ENCODE measurements at regions not wholly inside any gene's neighbourhood (a gene's known extent, or its start where the extent isn't known, plus 50 kb on each side); places are given as distances from the start of the nearest gene placed in this dataset.

- TF ChIP-seq CTCF (IDR thresholded peaks at IDR 0.05) (no peak), POLR2A (IDR thresholded peaks at IDR 0.05) (no peak)
- intact Hi-C loops (cut with DNase I; ENCODE audit: low total_unique reads), result no loop called here
- no peak overlapping the region for H3K27ac ChIP-seq
- no peaks in the 10 kb centered on the region for H3K4me1 ChIP-seq
- no peaks in the 10 kb centered on the region for H3K9me3 ChIP-seq
- H3K27me3 ChIP-seq, result no peaks in the 10 kb centered on the region
- H3K36me3 ChIP-seq, result no peaks in the 10 kb centered on the region
- no peak for DNase-seq
- no peak overlapping the region for H3K4me3 ChIP-seq
Measured at GRCh38 chr12:25382311-25383106, 131.8 kb upstream of the KRAS start.

GRCh38 chr12:25377469-25378177 is 126.9 kb upstream of the KRAS start:
- Histone ChIP-seq H3K27me3 (no peaks in the 10 kb centered on the region), H3K27ac (no peak overlapping the region), H3K36me3 (no peaks in the 10 kb centered on the region), H3K4me3 (no peak overlapping the region), H3K9me3 (no peaks in the 10 kb centered on the region), H3K4me1 (no peaks in the 10 kb centered on the region)
- intact Hi-C loops (cut with DNase I; ENCODE audit: low total_unique reads), result no loop called here
- no peak for TF ChIP-seq CTCF (IDR thresholded peaks at IDR 0.05)
- no peak for TF ChIP-seq POLR2A (IDR thresholded peaks at IDR 0.05)
- no peak for DNase-seq

- Histone ChIP-seq H3K4me3 (no peak overlapping the region), H3K27ac (no peak overlapping the region), H3K9me3 (no peaks in the 10 kb centered on the region), H3K27me3 (no peaks in the 10 kb centered on the region), H3K4me1 (no peaks in the 10 kb centered on the region), H3K36me3 (no peaks in the 10 kb centered on the region)
- TF ChIP-seq CTCF (IDR thresholded peaks at IDR 0.05) (no peak), POLR2A (IDR thresholded peaks at IDR 0.05) (no peak)
- intact Hi-C loops (cut with DNase I; ENCODE audit: low total_unique reads), result no loop called here
- DNase-seq, result no peak
Measured at GRCh38 chr12:25376985-25377384, 126.3 kb upstream of the KRAS start.

- DNase-seq, result no peak
- TF ChIP-seq POLR2A (IDR thresholded peaks at IDR 0.05) (no peak), CTCF (IDR thresholded peaks at IDR 0.05) (no peak)
- intact Hi-C loops (cut with DNase I; ENCODE audit: low total_unique reads), result no loop called here
Measured at GRCh38 chr12:25376407-25376806, 125.7 kb upstream of the KRAS start.

More at GRCh38 chr12:25376407-25376806, 125.7 kb upstream of the KRAS start:
- Histone ChIP-seq H3K36me3 (no peaks in the 10 kb centered on the region), H3K4me3 (no peak overlapping the region), H3K27ac (no peak overlapping the region), H3K9me3 (no peaks in the 10 kb centered on the region), H3K27me3 (no peaks in the 10 kb centered on the region), H3K4me1 (no peaks in the 10 kb centered on the region)
